Neuronal stem cell (in vitro differentiated cells): ENCODE measurements at regions not wholly inside any gene's neighbourhood (a gene's known extent, or its start where the extent isn't known, plus 50 kb on each side); places are given as distances from the start of the nearest gene placed in this dataset.

Experiments used
- DNase-seq: peaks from one replicate; pipeline ENCODE4 v3.0.0-alpha.2; 2013; ENCODE audit warnings: low spot score
- H2AFZ ChIP-seq: one replicate; pipeline ENCODE4 v1.6.1; 2013; ENCODE audit warnings: mild to moderate bottlenecking, low read length, inconsistent platforms
- H2AK5ac ChIP-seq: 2 replicates; pipeline ENCODE4 v1.6.1; 2013; ENCODE audit warnings: low read depth, mild to moderate bottlenecking, inconsistent platforms, low read length, moderate library complexity, mixed read lengths
- H2BK120ac ChIP-seq: 2 replicates; pipeline ENCODE4 v1.6.1; 2013; ENCODE audit warnings: low read depth, mild to moderate bottlenecking, inconsistent platforms, low read length, moderate library complexity, mixed read lengths
- H2BK12ac ChIP-seq: one replicate; pipeline ENCODE4 v1.6.1; 2013; ENCODE audit warnings: low read length, inconsistent platforms
- H2BK15ac ChIP-seq: 2 replicates; pipeline ENCODE4 v1.6.1; 2013; ENCODE audit warnings: mild to moderate bottlenecking, low read length, inconsistent platforms, mixed read lengths
- H2BK5ac ChIP-seq: one replicate; pipeline ENCODE4 v1.6.1; 2013; ENCODE audit warnings: inconsistent platforms, mild to moderate bottlenecking, low read length, moderate library complexity
- H3K14ac ChIP-seq: one replicate; pipeline ENCODE4 v1.6.1; 2013; ENCODE audit warnings: low read length, inconsistent platforms
- H3K18ac ChIP-seq: 2 replicates; pipeline ENCODE4 v1.6.1; 2013; ENCODE audit warnings: low read length, inconsistent platforms
- H3K23ac ChIP-seq: 2 replicates; pipeline ENCODE4 v1.6.1; 2013; ENCODE audit warnings: low read depth, mild to moderate bottlenecking, mixed read lengths, low read length, inconsistent platforms; ENCODE audit not compliant: poor library complexity
- H3K27ac ChIP-seq: replicated peaks from 3 replicates; pipeline ENCODE4 v1.5.1; 2013; ENCODE audit warnings: low read length, inconsistent platforms
- H3K27me3 ChIP-seq, 3 experiments: 2 replicates each; pipeline ENCODE4 v1.6.1; 2013; ENCODE audit warnings: low read length in 3 of 3, mild to moderate bottlenecking in 2 of 3, inconsistent platforms in 1 of 3, low read depth in 1 of 3, mixed read lengths in 1 of 3, moderate library complexity in 1 of 3; ENCODE audit not compliant: control insufficient read depth in 3 of 3, insufficient read depth in 3 of 3
- H3K36me3 ChIP-seq, 2 donors: replicated peaks in 1 of 2; 2 replicates each; pipeline ENCODE4 v1.6.1; 2013; ENCODE audit warnings: low read length in 2 of 2; ENCODE audit not compliant: control insufficient read depth in 2 of 2, insufficient read depth in 2 of 2
- H3K4ac ChIP-seq: 2 replicates; pipeline ENCODE4 v1.6.1; 2013; ENCODE audit warnings: inconsistent platforms, mild to moderate bottlenecking, low read length, moderate library complexity
- H3K4me1 ChIP-seq, 2 donors: 1 replicate in 1 of 2; 2 replicates in 1 of 2; pipeline ENCODE4 v1.6.1; 2013; ENCODE audit warnings: low read length in 2 of 2, low read depth in 1 of 2; ENCODE audit not compliant: control insufficient read depth in 2 of 2, insufficient read depth in 1 of 2
- H3K4me2 ChIP-seq: one replicate; pipeline ENCODE4 v1.6.1; 2013; ENCODE audit warnings: mild to moderate bottlenecking, low read length, inconsistent platforms; ENCODE audit not compliant: insufficient read depth, poor library complexity, severe bottlenecking
- H3K4me3 ChIP-seq, 2 donors: 2 replicates each; pipeline ENCODE4 v1.5.1; 2013; ENCODE audit warnings: low read length in 2 of 2, mild to moderate bottlenecking in 2 of 2, inconsistent platforms in 1 of 2, moderate library complexity in 1 of 2
- H3K79me1 ChIP-seq: one replicate; pipeline ENCODE4 v1.6.1; 2013; ENCODE audit warnings: low read depth, mild to moderate bottlenecking, inconsistent platforms, low read length, moderate library complexity
- H3K9ac ChIP-seq: one replicate; pipeline ENCODE4 v1.6.1; 2013; ENCODE audit warnings: mild to moderate bottlenecking, low read depth, low read length, inconsistent platforms; ENCODE audit not compliant: poor library complexity
- H3K9me3 ChIP-seq, 2 donors: replicated peaks in 1 of 2; 2 replicates each; pipeline versions ENCODE3 to v1.6.1; 2013; ENCODE audit warnings: low read length in 2 of 2, mild to moderate bottlenecking in 2 of 2, inconsistent platforms in 1 of 2, low read depth in 1 of 2, mixed read lengths in 1 of 2, moderate library complexity in 1 of 2; ENCODE audit not compliant: control insufficient read depth in 2 of 2, insufficient read depth in 1 of 2
- H4K8ac ChIP-seq: one replicate; pipeline ENCODE4 v1.6.1; 2013; ENCODE audit warnings: low read depth, mild to moderate bottlenecking, inconsistent platforms, low read length, moderate library complexity
- H4K91ac ChIP-seq: one replicate; pipeline ENCODE4 v1.6.1; 2013; ENCODE audit warnings: low read length, low read depth, mild to moderate bottlenecking, inconsistent platforms; ENCODE audit not compliant: poor library complexity
- WGBS, 2 donors: extraction: QIAGEN DNeasy Blood & Tissue Kit; methylation state at CpG; one replicate each; pipeline ENCODE4 v1.1.7; 2013; ENCODE audit warnings: missing lambda C conversion rate in 2 of 2, mixed read lengths in 1 of 2; ENCODE audit not compliant: insufficient read length in 2 of 2, insufficient replicate concordance in 1 of 2; ENCODE audit errors: extremely low coverage in 2 of 2; 5-methylcytosine and 5-hydroxymethylcytosine counted together

DNA sequence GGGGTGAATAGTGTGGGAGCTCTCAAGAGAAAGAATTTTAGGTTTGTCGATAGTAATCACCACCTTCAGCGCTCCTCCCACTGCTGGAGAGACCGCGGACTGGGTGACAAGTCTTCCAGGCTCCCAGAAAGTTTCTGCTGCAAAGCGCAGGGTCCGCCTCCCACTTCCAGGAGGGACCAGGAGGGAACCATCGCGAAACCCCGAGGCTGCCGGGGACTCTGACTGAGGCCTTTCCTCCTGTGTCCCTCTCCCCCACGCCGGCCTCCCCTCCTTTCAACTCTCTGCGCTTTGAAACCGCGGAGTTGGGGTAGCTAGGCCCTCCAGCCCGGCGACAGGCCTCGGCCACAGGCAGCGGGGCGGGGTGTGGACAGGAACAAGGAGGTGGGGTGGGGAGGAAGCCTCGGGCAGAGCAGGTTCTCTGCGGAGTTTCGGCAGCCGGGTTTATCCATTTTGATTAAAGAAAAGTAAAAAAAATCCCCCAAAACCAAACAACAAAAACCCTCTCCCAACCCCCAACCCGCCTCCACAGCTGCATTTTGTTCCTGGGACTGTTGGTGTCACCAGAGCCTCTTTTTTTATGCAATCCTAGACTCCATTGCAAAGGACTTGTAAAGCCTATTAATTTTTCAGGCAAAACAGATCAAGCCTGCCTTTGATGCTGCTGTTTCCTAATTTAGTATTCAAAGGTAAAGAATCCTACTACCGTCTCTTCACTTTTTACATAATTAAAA lies 157.2 kb downstream of the TM9SF2 start:
- no peak overlapping the region for H4K8ac ChIP-seq
- peak overlapping the region; percentile 95 for H2AK5ac ChIP-seq
- no peaks in the 10 kb centered on the region for H3K36me3 ChIP-seq
- peak overlapping the region; percentile 82 for H2AFZ ChIP-seq
- peak; percentile 65 for DNase-seq
- H3K23ac ChIP-seq, result peak overlapping the region; percentile 4
- no peak overlapping the region for H4K91ac ChIP-seq
- H2BK5ac ChIP-seq, result peak overlapping the region; percentile 91
- peaks cover 24 to 59% of the 10 kb centered on the region in 2 donors for H3K4me1 ChIP-seq
- no peaks in the 10 kb centered on the region for H3K79me1 ChIP-seq
- WGBS, 2 donors, result no CpG with 5 or more reads among the region's 26 CpGs
- peak overlapping the region; percentile 95 for H3K18ac ChIP-seq
- H3K4me2 ChIP-seq, result peak overlapping the region; percentile 75
- peak overlapping the region; percentile 98 for H3K9ac ChIP-seq
- H3K9me3 ChIP-seq, result no peaks in the 10 kb centered on the region
- H3K14ac ChIP-seq, result no peak overlapping the region
- H3K4ac ChIP-seq, result no peak overlapping the region
- H3K4me3 ChIP-seq, result peak overlapping the region; percentile 43 to 57
- peak overlapping the region; percentile 92 for H3K27ac ChIP-seq
- H3K27me3 ChIP-seq, result no peaks in the 10 kb centered on the region
- peak overlapping the region; percentile 14 for H2BK15ac ChIP-seq
- H2BK120ac ChIP-seq, result peak overlapping the region; percentile 35
- H2BK12ac ChIP-seq, result peak overlapping the region; percentile 33

DNA sequence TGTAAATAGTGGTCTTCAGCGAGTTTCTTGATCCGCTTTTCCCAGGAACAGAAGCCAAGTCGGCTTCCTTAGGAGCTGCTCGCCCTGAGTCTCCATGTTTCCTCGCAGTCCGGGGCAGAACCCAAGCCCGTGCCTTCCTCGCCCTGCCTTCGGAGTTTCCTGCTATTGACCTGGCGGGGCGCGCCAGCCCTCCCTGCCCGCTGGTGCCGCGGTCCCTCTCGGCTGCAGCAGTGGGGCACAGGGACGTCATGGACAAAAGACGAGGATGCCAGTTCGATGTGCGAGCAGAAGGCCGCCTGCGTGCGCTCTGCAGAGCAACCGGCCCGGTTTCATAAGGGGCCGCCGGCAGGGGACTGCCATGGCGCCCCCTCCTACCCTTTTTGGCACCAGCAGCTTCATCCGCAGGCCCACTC lies 156.6 kb downstream of the TM9SF2 start:
- Histone ChIP-seq H3K27me3 (no peaks in the 10 kb centered on the region), H2AFZ (peak overlapping the region; percentile 82), H3K18ac (peak overlapping the region; percentile 95), H3K4me2 (peak overlapping the region; percentile 75), H4K8ac (no peak overlapping the region), H3K79me1 (no peaks in the 10 kb centered on the region), H3K4ac (no peak overlapping the region), H3K27ac (peak overlapping the region; percentile 92), H3K14ac (no peak overlapping the region), H2BK15ac (peak overlapping the region; percentile 14), H3K9ac (peak overlapping the region; percentile 98), H2BK5ac (peak overlapping the region; percentile 91), H3K36me3 (no peaks in the 10 kb centered on the region), H3K23ac (peak overlapping the region; percentile 4), H2AK5ac (peak overlapping the region; percentile 95), H3K4me3 (peak overlapping the region; percentile 57 to 62), H2BK120ac (peak overlapping the region; percentile 35), H3K9me3 (no peaks in the 10 kb centered on the region), H3K4me1 (peaks cover 18 to 55% of the 10 kb centered on the region in 2 donors), H4K91ac (peak overlapping the region; percentile 68), H2BK12ac (peak overlapping the region; percentile 33)
- WGBS, 2 donors, result no CpG with 5 or more reads among the region's 29 CpGs
- DNase-seq, result no peak

DNA sequence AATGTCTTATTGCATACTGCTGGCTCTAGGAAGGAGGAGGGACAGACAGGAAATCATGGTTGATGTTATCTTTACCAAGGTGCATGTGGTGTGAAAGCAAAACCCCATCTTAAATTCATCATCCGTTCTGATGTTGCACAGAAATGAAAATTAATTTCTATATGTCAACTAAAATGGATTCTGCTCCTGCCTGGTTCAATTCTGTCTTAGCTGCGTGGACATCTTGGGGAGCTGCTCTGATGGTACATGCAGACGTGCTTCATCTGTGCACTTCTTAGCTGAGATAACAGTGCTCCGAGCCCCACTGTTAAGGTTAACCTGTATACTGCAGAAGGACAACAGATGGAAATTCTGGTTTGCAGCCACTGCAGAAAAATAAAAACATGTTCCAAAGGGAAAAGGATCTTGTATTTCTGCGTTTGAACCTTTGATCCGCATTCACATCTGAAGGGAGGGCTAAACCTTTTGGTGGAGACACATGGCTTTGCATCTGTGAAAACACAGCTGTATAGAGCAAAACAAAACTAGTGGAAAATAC lies 155.6 kb downstream of the TM9SF2 start:
- Histone ChIP-seq H3K36me3 (no peaks in the 10 kb centered on the region), H3K4me1 (peaks cover 15 to 48% of the 10 kb centered on the region in 2 donors), H3K79me1 (no peaks in the 10 kb centered on the region), H3K27me3 (no peaks in the 10 kb centered on the region), H3K4ac (no peak overlapping the region), H3K9me3 (no peaks in the 10 kb centered on the region), H2BK15ac (no peak overlapping the region), H2AFZ (no peak overlapping the region), H3K4me2 (no peak overlapping the region), H3K4me3 (peak overlapping the region in 1 of 2 donors; percentile 10), H2BK120ac (no peak overlapping the region), H2AK5ac (no peak overlapping the region), H3K23ac (no peak overlapping the region), H4K8ac (no peak overlapping the region), H3K18ac (no peak overlapping the region), H2BK12ac (no peak overlapping the region), H3K27ac (no peak overlapping the region), H2BK5ac (no peak overlapping the region), H3K14ac (no peak overlapping the region), H3K9ac (no peak overlapping the region), H4K91ac (no peak overlapping the region)
- DNase-seq, result no peak
- WGBS, 2 donors, result no CpG with 5 or more reads among the region's 6 CpGs

DNA sequence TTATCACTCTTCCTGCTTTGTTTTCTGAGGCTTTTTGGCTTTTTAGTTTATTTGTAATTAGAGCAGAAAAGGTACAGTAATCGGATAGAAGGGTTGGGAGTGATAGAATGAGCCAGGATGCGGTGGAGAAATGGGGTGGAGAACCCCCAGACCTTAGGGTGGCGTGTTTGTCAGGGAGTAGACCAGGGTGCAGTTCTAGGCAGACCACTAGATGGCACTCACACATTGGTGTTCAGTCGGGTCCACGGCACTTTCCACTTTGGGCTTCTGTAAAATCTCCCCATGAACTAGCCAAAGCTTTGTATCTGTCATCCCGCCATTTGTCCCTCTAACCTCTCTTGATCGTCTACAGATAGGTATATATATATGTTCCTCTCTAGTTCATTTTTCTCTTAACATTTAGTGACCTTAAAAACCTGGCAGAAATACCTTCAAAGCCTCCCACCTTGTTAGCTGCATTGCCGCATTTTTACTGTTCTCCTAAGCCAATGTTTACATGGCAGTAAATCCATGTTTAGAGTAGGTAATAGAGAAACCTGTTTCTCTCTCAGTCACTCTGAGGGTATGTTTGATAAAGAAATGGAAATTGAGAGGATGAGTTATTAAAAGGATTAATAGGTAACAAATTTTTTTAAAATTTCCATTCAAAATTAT lies 154.9 kb downstream of the TM9SF2 start:
- Histone ChIP-seq H4K8ac (no peak overlapping the region), H3K27ac (no peak overlapping the region), H3K4me2 (no peak overlapping the region), H2BK5ac (no peak overlapping the region), H3K27me3 (no peaks in the 10 kb centered on the region), H3K4me3 (no peak overlapping the region), H3K36me3 (no peaks in the 10 kb centered on the region), H3K14ac (no peak overlapping the region), H3K9ac (no peak overlapping the region), H2BK15ac (no peak overlapping the region), H2BK120ac (no peak overlapping the region), H2AK5ac (no peak overlapping the region), H3K9me3 (no peaks in the 10 kb centered on the region), H3K4me1 (peaks cover 15 to 41% of the 10 kb centered on the region in 2 donors), H3K79me1 (no peaks in the 10 kb centered on the region), H3K23ac (no peak overlapping the region), H3K4ac (no peak overlapping the region), H4K91ac (no peak overlapping the region), H3K18ac (no peak overlapping the region), H2BK12ac (no peak overlapping the region), H2AFZ (no peak overlapping the region)
- WGBS, 2 donors, result no CpG with 5 or more reads among the region's 8 CpGs
- DNase-seq, result peak; percentile 86
